ENCODE measurements at regions not wholly inside any gene's neighbourhood (a gene's known extent, or its start where the extent isn't known, plus 50 kb on each side); places are given as distances from the start of the nearest gene placed in this dataset.
"Not testable (repeated sequence)": the region's sequence is repeated elsewhere in the genome, so short reads cannot be mapped to it uniquely, and the experiment has no call there.

DNA sequence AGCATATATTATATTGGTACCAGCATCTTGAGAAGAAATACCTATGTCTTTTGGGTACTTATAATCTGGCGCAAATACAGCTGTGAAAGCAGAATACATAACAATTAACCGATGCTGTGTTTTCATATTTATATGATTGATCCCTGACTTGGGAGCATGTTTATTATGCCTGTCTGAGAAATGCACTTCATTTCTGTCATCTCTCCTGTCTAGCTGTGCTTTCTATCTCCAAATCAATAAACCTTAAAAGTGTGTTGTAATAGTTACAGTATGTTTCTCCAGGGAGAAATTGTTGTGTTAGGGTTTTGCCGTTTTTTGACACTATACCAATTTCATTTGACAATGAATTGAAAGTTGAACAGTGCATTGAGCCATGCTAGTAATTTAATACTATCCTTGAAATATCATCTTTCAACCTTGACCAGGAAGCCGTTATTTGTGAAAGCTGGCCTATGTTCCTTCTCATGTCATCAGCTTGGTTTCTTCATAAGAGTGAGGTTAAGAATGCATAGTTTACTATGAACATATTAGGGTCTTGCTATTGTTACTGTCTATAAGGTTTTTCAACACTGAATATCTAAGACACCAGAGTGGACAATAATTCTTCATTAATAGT is 206.2 kb upstream of the PCDH18 start:
- Histone ChIP-seq H3K27me3 (ENCODE audit: control insufficient read depth in 5 of 5, insufficient read depth in 4 of 5, low read length in 5 of 5) (no peaks in the 10 kb centered on the region), H3K36me3 (ENCODE audit: control insufficient read depth in 5 of 5, insufficient read depth in 5 of 5, low read length in 5 of 5) (no peaks in the 10 kb centered on the region), H3K9ac (ENCODE audit: low read length in 5 of 5) (no peak overlapping the region), H3K27ac (ENCODE audit: low read depth, low read length) (no peak overlapping the region), H3K4me1 (ENCODE audit: control insufficient read depth in 5 of 5, insufficient read depth in 5 of 5, low read length in 5 of 5) (peaks cover 0 to 19% (median 0%) of the 10 kb centered on the region in 5 donors), H3K4me3 (ENCODE audit: low read depth in 1 of 5, low read length in 5 of 5) (no peak overlapping the region), H3K9me3 (ENCODE audit: control insufficient read depth in 5 of 5, low read length in 5 of 5) (no peaks in the 10 kb centered on the region)

DNA sequence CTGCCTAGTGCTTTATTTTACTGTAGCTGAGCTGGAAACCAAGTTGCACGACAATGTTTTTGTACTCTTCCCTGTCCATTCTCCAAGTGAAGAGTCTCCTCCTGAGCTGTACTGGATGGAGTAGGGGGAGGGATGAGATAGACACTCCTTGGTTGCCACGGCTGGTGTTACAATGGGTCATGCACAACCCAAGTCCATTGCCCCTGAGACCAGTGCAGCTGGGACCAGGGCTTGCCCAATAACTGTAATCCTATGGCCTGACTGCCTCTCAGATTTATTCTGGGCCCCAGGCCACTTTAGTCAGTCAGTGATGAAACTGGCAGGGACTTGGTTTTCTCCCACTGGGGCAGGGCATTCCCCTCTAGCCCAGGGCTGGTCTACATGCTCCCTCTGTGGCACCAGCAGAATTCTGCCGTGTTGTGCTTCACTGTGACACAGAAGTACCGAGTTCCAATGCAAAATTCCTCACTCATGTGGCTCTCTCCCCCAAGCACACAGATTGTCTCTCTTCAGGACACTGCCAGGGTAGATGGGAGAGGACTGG is 203.3 kb upstream of the PCDH18 start:
- H3K27ac ChIP-seq (ENCODE audit: low read depth, low read length) = no peak overlapping the region
- H3K9me3 ChIP-seq (ENCODE audit: control insufficient read depth in 5 of 5, low read length in 5 of 5) = peaks cover 0 to 13% (median 6%) of the 10 kb centered on the region in 5 donors
- no peak overlapping the region for H3K4me3 ChIP-seq (ENCODE audit: low read depth in 1 of 5, low read length in 5 of 5)
- H3K4me1 ChIP-seq (ENCODE audit: control insufficient read depth in 5 of 5, insufficient read depth in 5 of 5, low read length in 5 of 5) = peaks cover 0 to 19% (median 0%) of the 10 kb centered on the region in 5 donors
- no peaks in the 10 kb centered on the region for H3K36me3 ChIP-seq (ENCODE audit: control insufficient read depth in 5 of 5, insufficient read depth in 5 of 5, low read length in 5 of 5)
- H3K9ac ChIP-seq (ENCODE audit: low read length in 5 of 5) = no peak overlapping the region
- no peaks in the 10 kb centered on the region for H3K27me3 ChIP-seq (ENCODE audit: control insufficient read depth in 5 of 5, insufficient read depth in 4 of 5, low read length in 5 of 5)

DNA sequence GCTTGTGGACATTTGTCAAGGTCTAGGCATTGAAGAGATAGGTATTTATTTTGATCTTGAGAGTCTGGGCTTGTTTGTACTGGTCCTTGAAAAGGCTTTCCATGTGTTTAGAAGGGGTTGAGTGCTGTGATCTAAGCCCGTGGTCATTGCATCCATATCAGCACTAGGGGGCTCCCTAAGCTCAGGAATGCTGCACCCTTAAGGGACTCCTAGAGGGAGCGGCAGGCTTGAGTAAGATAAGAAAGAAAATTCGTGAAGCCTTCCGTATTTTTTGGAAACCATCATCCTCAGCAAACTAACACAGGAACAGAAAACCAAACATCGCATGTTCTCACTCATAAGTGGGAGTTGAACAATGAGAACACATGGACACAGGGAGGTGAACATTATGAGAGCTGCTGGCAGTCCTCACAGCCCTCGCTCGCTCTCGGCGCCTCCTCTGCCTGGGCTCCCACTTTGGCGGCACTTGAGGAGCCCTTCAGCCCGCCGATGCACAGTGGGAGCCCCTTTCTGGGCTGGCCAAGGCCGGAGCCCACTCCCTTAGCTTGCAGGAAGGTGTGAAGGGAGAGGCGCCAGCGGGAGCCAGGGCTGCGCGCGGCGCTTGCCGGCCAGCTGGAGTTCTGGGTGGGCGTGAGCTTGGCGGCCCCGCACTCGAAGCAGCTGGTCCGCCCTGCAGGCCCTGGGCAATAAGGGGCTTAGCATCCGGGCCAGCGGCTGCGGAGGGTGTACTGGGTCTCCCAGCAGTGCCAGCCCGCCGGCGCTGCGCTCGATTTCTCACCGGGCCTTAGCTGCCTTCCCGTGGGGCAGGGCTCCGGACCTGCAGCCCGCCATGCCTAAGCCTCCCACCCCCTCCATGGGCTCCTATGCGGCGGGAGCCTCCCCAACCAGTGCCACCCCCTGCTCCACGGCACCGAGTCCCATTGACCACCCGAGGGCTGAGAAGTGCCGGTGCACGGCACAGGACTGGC is 201.2 kb upstream of the PCDH18 start:
- not testable (repeated sequence) for H3K27ac ChIP-seq (ENCODE audit: low read depth, low read length); H3K9ac ChIP-seq (ENCODE audit: low read length in 5 of 5); H3K4me3 ChIP-seq (ENCODE audit: low read depth in 1 of 5, low read length in 5 of 5); H3K27me3 ChIP-seq (ENCODE audit: control insufficient read depth in 5 of 5, insufficient read depth in 4 of 5, low read length in 5 of 5); H3K36me3 ChIP-seq (ENCODE audit: control insufficient read depth in 5 of 5, insufficient read depth in 5 of 5, low read length in 5 of 5)
- H3K9me3 ChIP-seq (ENCODE audit: control insufficient read depth in 5 of 5, low read length in 5 of 5) = peaks cover 0 to 13% (median 7%) of the 10 kb centered on the region in 5 donors
- H3K4me1 ChIP-seq (ENCODE audit: control insufficient read depth in 5 of 5, insufficient read depth in 5 of 5, low read length in 5 of 5) = peaks cover 0 to 13% (median 0%) of the 10 kb centered on the region in 5 donors

DNA sequence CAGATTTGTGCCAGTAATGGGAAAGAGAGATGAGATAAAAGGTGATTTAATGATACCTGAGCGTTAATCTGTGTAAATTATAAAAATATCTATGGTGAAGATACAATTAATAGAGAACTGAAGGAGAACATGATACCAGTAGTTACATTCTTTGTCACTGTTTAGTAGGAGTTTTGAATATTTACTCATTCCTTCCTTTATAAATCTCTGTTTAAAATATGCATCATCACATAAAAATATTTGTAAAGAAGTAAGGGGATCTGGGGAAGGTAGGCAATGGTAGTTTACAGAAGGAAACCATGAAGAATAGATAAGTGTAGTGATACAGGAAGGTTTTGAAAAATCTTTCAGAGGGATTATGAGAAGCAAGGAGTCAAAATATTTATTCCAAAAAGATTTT is 190.6 kb upstream of the PCDH18 start:
- Histone ChIP-seq H3K4me1 (ENCODE audit: control insufficient read depth in 5 of 5, insufficient read depth in 5 of 5, low read length in 5 of 5) (no peaks in the 10 kb centered on the region), H3K36me3 (ENCODE audit: control insufficient read depth in 5 of 5, insufficient read depth in 5 of 5, low read length in 5 of 5) (no peaks in the 10 kb centered on the region), H3K9me3 (ENCODE audit: control insufficient read depth in 5 of 5, low read length in 5 of 5) (no peaks in the 10 kb centered on the region), H3K4me3 (ENCODE audit: low read depth in 1 of 5, low read length in 5 of 5) (no peak overlapping the region), H3K9ac (ENCODE audit: low read length in 5 of 5) (no peak overlapping the region), H3K27ac (ENCODE audit: low read depth, low read length) (no peak overlapping the region), H3K27me3 (ENCODE audit: control insufficient read depth in 5 of 5, insufficient read depth in 4 of 5, low read length in 5 of 5) (no peaks in the 10 kb centered on the region)

DNA sequence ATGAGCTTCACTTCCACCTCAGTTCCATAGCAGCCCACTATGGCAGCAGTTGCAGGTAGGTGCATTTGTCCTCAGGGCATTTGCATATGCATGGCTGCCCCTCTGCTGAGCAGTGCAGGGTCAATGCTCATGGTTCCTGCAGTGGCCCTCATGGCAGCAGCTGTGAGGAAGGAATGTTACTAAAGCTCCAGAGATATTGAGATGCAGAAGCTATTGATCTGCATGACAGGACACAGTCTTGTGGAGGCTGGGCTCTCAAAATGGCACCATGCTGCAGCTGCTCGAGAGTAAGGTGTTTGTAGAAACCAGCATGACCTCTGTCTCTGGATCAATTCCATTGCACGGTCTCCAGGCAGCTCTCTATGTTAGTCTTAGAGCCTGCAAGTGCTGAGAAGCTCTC is 179.2 kb upstream of the PCDH18 start:
- H3K4me1 ChIP-seq (ENCODE audit: control insufficient read depth in 5 of 5, insufficient read depth in 5 of 5, low read length in 5 of 5) = no peaks in the 10 kb centered on the region
- H3K9ac ChIP-seq (ENCODE audit: low read length in 5 of 5) = no peak overlapping the region
- no peak overlapping the region for H3K27ac ChIP-seq (ENCODE audit: low read depth, low read length)
- no peak overlapping the region for H3K4me3 ChIP-seq (ENCODE audit: low read depth in 1 of 5, low read length in 5 of 5)
- no peaks in the 10 kb centered on the region for H3K27me3 ChIP-seq (ENCODE audit: control insufficient read depth in 5 of 5, insufficient read depth in 4 of 5, low read length in 5 of 5)
- no peaks in the 10 kb centered on the region for H3K9me3 ChIP-seq (ENCODE audit: control insufficient read depth in 5 of 5, low read length in 5 of 5)
- no peaks in the 10 kb centered on the region for H3K36me3 ChIP-seq (ENCODE audit: control insufficient read depth in 5 of 5, insufficient read depth in 5 of 5, low read length in 5 of 5)

DNA sequence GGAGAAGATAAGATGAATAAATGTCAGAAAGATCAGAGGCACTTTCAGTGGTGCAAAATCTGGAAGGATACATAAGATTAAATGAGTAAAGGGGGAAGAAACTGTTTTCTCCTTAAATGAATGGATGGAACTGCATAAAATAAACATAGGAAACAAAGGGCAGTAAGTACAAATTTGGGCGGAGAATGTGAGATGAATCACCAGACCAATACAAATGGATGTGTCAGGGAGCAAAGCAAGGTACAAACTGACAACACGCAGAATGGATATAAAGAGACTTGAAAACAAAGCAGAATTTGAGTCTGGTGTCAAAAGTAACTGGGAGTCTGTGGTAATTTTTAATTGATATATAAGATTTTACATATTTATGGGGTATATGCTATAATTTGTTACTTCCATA is 175.3 kb upstream of the PCDH18 start:
- Histone ChIP-seq H3K4me3 (ENCODE audit: low read depth in 1 of 5, low read length in 5 of 5) (no peak overlapping the region), H3K27ac (ENCODE audit: low read depth, low read length) (no peak overlapping the region), H3K4me1 (ENCODE audit: control insufficient read depth in 5 of 5, insufficient read depth in 5 of 5, low read length in 5 of 5) (peaks cover 0 to 11% (median 5%) of the 10 kb centered on the region in 5 donors), H3K9ac (ENCODE audit: low read length in 5 of 5) (no peak overlapping the region), H3K27me3 (ENCODE audit: control insufficient read depth in 5 of 5, insufficient read depth in 4 of 5, low read length in 5 of 5) (no peaks in the 10 kb centered on the region), H3K36me3 (ENCODE audit: control insufficient read depth in 5 of 5, insufficient read depth in 5 of 5, low read length in 5 of 5) (no peaks in the 10 kb centered on the region), H3K9me3 (ENCODE audit: control insufficient read depth in 5 of 5, low read length in 5 of 5) (no peaks in the 10 kb centered on the region)

DNA sequence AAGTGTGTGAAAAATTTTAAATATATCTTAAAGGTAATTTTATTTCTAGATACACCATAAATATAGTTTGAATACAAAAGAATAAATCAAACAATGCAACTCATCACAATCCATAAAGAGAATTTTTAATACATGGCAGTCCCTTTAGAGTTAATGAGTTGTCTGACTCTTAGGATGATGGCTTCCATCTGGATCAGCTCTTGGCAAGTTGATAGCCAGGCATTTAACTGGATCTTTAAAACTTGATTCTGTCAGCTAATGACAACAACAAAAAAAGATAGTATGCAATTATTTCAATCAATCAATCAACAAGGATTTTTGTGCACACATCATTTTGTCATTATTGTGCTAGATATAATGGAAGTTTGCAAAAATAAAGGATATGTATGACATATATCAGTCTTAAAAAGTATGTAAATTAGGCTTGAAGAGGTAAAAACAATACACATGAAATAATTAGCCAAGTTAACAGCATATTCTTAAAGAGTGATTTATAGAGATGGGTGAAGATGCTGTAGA is 174.9 kb upstream of the PCDH18 start:
- Histone ChIP-seq H3K4me1 (ENCODE audit: control insufficient read depth in 5 of 5, insufficient read depth in 5 of 5, low read length in 5 of 5) (peaks cover 0 to 11% (median 5%) of the 10 kb centered on the region in 5 donors), H3K36me3 (ENCODE audit: control insufficient read depth in 5 of 5, insufficient read depth in 5 of 5, low read length in 5 of 5) (no peaks in the 10 kb centered on the region), H3K9ac (ENCODE audit: low read length in 5 of 5) (no peak overlapping the region), H3K9me3 (ENCODE audit: control insufficient read depth in 5 of 5, low read length in 5 of 5) (no peaks in the 10 kb centered on the region), H3K4me3 (ENCODE audit: low read depth in 1 of 5, low read length in 5 of 5) (no peak overlapping the region), H3K27ac (ENCODE audit: low read depth, low read length) (no peak overlapping the region), H3K27me3 (ENCODE audit: control insufficient read depth in 5 of 5, insufficient read depth in 4 of 5, low read length in 5 of 5) (no peaks in the 10 kb centered on the region)

DNA sequence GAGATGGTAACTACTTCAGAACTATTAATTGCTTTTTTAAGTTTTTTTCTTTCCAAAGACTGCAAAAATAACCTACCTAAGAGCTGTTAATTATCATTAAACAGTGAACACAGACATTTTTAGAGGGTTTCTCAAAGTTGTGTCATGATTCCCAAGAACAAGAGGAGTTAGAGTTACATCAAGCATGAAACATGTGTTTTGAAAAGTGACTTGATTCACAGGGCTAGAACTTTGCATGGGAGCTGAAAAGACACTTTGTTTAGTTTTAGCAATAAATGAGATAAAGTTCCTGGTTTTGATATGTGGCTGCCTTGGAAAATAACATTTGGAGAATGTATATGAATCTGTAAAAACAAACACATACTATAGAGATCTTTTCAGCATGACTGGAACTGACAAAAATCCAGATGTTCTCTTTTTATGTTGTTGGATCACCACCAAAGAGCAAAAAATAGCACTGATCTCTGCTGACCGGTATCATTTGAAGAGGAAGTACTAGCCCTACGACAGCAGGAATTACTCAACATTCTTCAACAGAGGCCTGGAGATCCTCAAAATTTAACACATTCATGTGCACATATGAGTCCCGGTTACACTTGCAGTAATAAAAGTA is 173.0 kb upstream of the PCDH18 start:
- H3K27me3 ChIP-seq (ENCODE audit: control insufficient read depth in 5 of 5, insufficient read depth in 4 of 5, low read length in 5 of 5) = no peaks in the 10 kb centered on the region
- peak overlapping the region; percentile 77 for H3K27ac ChIP-seq (ENCODE audit: low read depth, low read length)
- H3K4me1 ChIP-seq (ENCODE audit: control insufficient read depth in 5 of 5, insufficient read depth in 5 of 5, low read length in 5 of 5) = peaks cover 0 to 11% (median 5%) of the 10 kb centered on the region in 5 donors
- no peak overlapping the region for H3K4me3 ChIP-seq (ENCODE audit: low read depth in 1 of 5, low read length in 5 of 5)
- peak overlapping the region in 1 of 5 donors; percentile 64 for H3K9ac ChIP-seq (ENCODE audit: low read length in 5 of 5)
- H3K9me3 ChIP-seq (ENCODE audit: control insufficient read depth in 5 of 5, low read length in 5 of 5) = peaks cover 0 to 9% (median 5%) of the 10 kb centered on the region in 5 donors
- H3K36me3 ChIP-seq (ENCODE audit: control insufficient read depth in 5 of 5, insufficient read depth in 5 of 5, low read length in 5 of 5) = no peaks in the 10 kb centered on the region

DNA sequence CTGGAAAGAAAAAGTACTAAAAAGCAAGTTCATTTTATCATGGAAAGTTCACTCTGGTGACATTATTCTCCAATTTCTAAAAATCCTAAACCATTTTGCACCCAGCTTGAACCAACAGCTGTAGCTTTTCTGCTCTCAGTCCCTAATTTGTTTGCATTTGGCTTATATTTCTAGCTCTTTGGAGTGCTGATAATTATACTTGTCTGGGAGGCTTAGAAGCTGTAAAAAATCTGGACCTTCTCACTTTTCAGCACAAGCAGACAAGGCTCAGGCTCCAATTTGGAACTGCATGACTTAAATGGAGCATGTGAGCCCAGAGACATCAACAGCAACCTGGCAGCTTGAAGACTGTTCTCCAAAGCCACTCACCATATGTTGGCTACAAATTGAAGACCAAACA is 170.9 kb upstream of the PCDH18 start:
- peaks cover 0 to 11% (median 5%) of the 10 kb centered on the region in 5 donors for H3K4me1 ChIP-seq (ENCODE audit: control insufficient read depth in 5 of 5, insufficient read depth in 5 of 5, low read length in 5 of 5)
- H3K9ac ChIP-seq (ENCODE audit: low read length in 5 of 5) = no peak overlapping the region
- no peaks in the 10 kb centered on the region for H3K27me3 ChIP-seq (ENCODE audit: control insufficient read depth in 5 of 5, insufficient read depth in 4 of 5, low read length in 5 of 5)
- no peak overlapping the region for H3K27ac ChIP-seq (ENCODE audit: low read depth, low read length)
- no peak overlapping the region for H3K4me3 ChIP-seq (ENCODE audit: low read depth in 1 of 5, low read length in 5 of 5)
- H3K36me3 ChIP-seq (ENCODE audit: control insufficient read depth in 5 of 5, insufficient read depth in 5 of 5, low read length in 5 of 5) = no peaks in the 10 kb centered on the region
- peaks cover 0 to 9% (median 5%) of the 10 kb centered on the region in 5 donors for H3K9me3 ChIP-seq (ENCODE audit: control insufficient read depth in 5 of 5, low read length in 5 of 5)
